Activated B cell treated with CpG ODN at 0.5 μM for 24 hours (primary cell): ENCODE measurements at regions not wholly inside any gene's neighbourhood (a gene's known extent, or its start where the extent isn't known, plus 50 kb on each side); places are given as distances from the start of the nearest gene placed in this dataset.
"Not testable (repeated sequence)": the region's sequence is repeated elsewhere in the genome, so short reads cannot be mapped to it uniquely, and the experiment has no call there.

ENCODE experiments used
- ATAC-seq: fragments of 200-7000 bp; cut with Tn5 transposase; one replicate; pipeline ENCODE4 v1.10.0; 2021; ENCODE audit warnings: low read depth, mild to moderate bottlenecking, moderate library complexity
- CTCF ChIA-PET: fragments of 350-600 bp; sonication (Branson Sonifier 250); formaldehyde crosslinking; loops from one replicate; lab custom pipeline; 2021; ENCODE audit warnings: antibody characterized with exemption; lab: Charles Lee
- POLR2A ChIA-PET: fragments of 350-600 bp; sonication (Branson Sonifier 250); formaldehyde crosslinking; loops from one replicate; lab custom pipeline; 2021; ENCODE audit warnings: antibody characterized with exemption; lab: Charles Lee
- DNase-seq: peaks from one replicate; pipeline ENCODE4 v3.0.0; 2022
- H3K27ac Mint-ChIP-seq: one replicate; pipeline ENCODE4 v1.8.0; 2020; ENCODE audit warnings: mixed read lengths
- H3K27me3 Mint-ChIP-seq: one replicate; pipeline ENCODE4 v1.8.0; 2021; ENCODE audit warnings: mixed read lengths
- H3K36me3 Mint-ChIP-seq: one replicate; pipeline ENCODE4 v1.8.0; 2021; ENCODE audit warnings: low read depth, mixed read lengths
- H3K4me1 Mint-ChIP-seq: one replicate; pipeline ENCODE4 v1.8.0; 2021; ENCODE audit warnings: mixed read lengths
- H3K4me3 Mint-ChIP-seq: one replicate; pipeline ENCODE4 v1.8.0; 2020; ENCODE audit warnings: mild to moderate bottlenecking, mixed read lengths
- H3K9me3 Mint-ChIP-seq: one replicate; pipeline ENCODE4 v1.8.0; 2020; ENCODE audit warnings: mixed read lengths
- intact Hi-C: fragments of 100-400 bp; cut with micrococcal nuclease; formaldehyde crosslinking; loops from one replicate; pipeline ENCODE4 v1.15.1; 2024
- TF ChIP-seq, protein P1 (sequence below): fragments of 200-600 bp; IDR thresholded peaks from one replicate; pipeline ENCODE4 v1.8.0; 2022; ENCODE audit warnings: antibody characterized with exemption, mild to moderate bottlenecking

DNA sequence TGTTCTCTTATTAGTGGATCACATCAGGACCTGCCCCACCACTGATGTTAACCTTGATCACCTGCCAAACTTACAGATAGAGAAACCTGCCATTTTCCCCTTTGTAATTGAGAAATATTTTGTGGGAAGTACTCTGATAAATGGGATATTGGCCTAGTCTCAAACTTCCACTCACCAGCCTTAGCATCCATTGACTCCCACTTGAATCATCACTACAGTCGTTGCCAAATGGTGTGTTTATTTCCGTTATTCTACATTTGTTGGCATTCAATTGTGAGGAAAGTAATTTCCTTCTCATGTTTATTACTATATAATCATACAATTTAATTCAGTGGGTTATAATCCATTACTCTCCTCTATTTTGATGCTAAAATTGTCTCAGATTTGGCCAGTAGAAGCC, 156.4 kb upstream of the CXCL13 start:
- no peaks in the 10 kb centered on the region for H3K4me1 Mint-ChIP-seq
- TF ChIP-seq, protein P1, sequence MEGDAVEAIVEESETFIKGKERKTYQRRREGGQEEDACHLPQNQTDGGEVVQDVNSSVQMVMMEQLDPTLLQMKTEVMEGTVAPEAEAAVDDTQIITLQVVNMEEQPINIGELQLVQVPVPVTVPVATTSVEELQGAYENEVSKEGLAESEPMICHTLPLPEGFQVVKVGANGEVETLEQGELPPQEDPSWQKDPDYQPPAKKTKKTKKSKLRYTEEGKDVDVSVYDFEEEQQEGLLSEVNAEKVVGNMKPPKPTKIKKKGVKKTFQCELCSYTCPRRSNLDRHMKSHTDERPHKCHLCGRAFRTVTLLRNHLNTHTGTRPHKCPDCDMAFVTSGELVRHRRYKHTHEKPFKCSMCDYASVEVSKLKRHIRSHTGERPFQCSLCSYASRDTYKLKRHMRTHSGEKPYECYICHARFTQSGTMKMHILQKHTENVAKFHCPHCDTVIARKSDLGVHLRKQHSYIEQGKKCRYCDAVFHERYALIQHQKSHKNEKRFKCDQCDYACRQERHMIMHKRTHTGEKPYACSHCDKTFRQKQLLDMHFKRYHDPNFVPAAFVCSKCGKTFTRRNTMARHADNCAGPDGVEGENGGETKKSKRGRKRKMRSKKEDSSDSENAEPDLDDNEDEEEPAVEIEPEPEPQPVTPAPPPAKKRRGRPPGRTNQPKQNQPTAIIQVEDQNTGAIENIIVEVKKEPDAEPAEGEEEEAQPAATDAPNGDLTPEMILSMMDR = no peak
- peaks cover 2% of the 10 kb centered on the region for H3K27me3 Mint-ChIP-seq
- H3K27ac Mint-ChIP-seq = no peak overlapping the region
- ATAC-seq (no peak), DNase-seq (no peak)
- ChIA-PET CTCF (no interaction called here), POLR2A (no interaction called here)
- H3K9me3 Mint-ChIP-seq = no peaks in the 10 kb centered on the region
- no peaks in the 10 kb centered on the region for H3K36me3 Mint-ChIP-seq
- intact Hi-C loops = no loop called here
- no peak overlapping the region for H3K4me3 Mint-ChIP-seq

DNA sequence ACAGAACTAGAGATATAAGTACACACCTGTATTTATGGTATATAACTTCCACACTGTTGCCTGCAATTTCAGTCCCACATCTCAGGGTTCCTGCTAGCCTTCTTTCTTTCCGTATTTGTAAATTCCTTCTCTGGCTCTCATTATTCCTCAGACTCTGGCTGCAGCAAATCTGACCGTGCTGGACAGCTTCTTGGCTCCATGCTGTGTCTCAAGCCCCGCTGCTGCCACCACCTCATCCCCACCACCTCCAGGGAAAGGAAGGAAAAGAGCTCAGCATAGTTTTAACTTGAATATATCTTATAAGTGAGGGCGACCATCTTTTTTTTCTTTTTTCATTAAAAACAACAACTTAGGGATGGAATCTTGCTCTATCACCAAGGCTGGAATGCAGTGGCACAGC, 155.6 kb upstream of the CXCL13 start:
- Mint-ChIP-seq H3K9me3 (no peaks in the 10 kb centered on the region), H3K36me3 (no peaks in the 10 kb centered on the region), H3K27me3 (peaks cover 2% of the 10 kb centered on the region), H3K4me3 (no peak overlapping the region), H3K27ac (no peak overlapping the region), H3K4me1 (no peaks in the 10 kb centered on the region)
- ChIA-PET POLR2A (no interaction called here), CTCF (no interaction called here)
- ATAC-seq = no peak
- TF ChIP-seq, protein P1 = no peak
- DNase-seq = no peak
- intact Hi-C loops = no loop called here

DNA sequence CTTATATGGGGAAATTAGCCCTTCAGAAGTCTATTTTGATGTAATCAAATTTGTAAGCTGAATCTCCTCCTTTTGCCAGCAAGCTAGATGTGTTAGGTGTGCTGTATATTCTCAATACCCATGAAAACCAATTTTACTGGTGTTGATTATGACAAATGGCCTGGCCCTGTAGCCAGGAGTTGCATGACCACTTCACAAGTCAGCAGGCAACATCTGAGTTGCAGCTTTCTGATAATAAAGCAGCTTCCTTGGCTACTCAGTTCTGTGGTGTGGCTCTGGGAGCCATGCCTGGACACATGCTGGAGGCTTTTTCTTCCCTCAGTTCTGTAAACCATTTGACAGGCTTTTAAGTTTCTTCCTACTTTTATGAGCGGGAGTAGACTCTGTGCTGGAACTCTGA, 154.1 kb upstream of the CXCL13 start:
- H3K27ac Mint-ChIP-seq = no peak overlapping the region
- ATAC-seq (no peak), DNase-seq (no peak)
- TF ChIP-seq, protein P1 = no peak
- CTCF ChIA-PET = interaction anchor here (1.1 kb wide), 1 partner anchor 149 kb away, joined by 3 read pairs; no protein-coding TSS in a partner anchor
- H3K36me3 Mint-ChIP-seq = no peaks in the 10 kb centered on the region
- H3K4me1 Mint-ChIP-seq = no peaks in the 10 kb centered on the region
- POLR2A ChIA-PET = no interaction called here
- H3K9me3 Mint-ChIP-seq = peaks cover 2% of the 10 kb centered on the region
- H3K4me3 Mint-ChIP-seq = no peak overlapping the region
- H3K27me3 Mint-ChIP-seq = no peaks in the 10 kb centered on the region
- intact Hi-C loops = no loop called here

DNA sequence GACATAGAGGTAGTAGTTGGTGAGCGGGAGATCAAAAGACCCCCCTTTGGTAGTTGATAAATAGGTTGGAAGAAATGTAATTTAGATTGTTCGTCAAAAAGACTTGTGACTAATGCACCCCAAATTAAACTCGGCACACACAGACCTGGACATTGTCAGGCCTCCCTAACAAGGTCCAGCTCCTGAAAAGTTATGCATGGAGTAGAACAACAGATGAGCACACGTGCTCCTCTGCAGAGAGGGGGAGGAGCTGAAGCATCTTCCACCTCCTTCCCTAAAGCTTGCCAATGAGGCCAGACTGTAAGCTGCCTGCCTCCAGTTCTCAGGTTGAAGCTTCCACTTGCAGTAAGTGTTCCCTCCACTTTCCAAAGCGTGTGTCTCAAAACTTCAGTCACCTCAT, 153.5 kb upstream of the CXCL13 start:
- H3K4me1 Mint-ChIP-seq, intact Hi-C loops, POLR2A ChIA-PET, H3K27me3 Mint-ChIP-seq, ATAC-seq, H3K9me3 Mint-ChIP-seq, H3K36me3 Mint-ChIP-seq, DNase-seq, H3K4me3 Mint-ChIP-seq, H3K27ac Mint-ChIP-seq: not testable (repeated sequence)
- CTCF ChIA-PET = interaction anchor here (1.1 kb wide), 1 partner anchor 149 kb away, joined by 3 read pairs; no protein-coding TSS in a partner anchor

DNA sequence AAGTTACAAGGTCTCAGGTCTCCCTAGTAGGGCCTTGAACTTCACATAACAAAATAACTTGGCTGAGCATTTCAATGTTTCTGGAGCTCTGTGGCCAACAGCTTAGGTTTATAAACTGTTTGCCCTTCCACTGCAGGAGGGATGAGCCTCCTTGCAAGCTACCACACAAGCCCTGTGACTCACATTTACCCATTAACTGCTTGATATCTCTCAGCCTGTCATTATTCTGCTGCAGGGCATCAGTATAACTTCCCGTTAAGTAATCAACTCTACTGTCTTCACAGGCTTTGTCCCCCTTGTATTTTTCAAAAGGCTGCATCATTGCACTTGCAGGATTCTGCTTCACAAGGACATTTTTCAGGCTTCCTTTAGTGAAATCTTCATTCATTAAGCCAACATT, 151.7 kb upstream of the CXCL13 start:
- no peaks in the 10 kb centered on the region for H3K4me1 Mint-ChIP-seq
- TF ChIP-seq, protein P1 = no peak
- no peak for ATAC-seq
- no peaks in the 10 kb centered on the region for H3K36me3 Mint-ChIP-seq
- peaks cover 7% of the 10 kb centered on the region for H3K9me3 Mint-ChIP-seq
- CTCF ChIA-PET = no interaction called here
- DNase-seq = no peak
- intact Hi-C loops = no loop called here
- no peak overlapping the region for H3K4me3 Mint-ChIP-seq
- H3K27me3 Mint-ChIP-seq = no peaks in the 10 kb centered on the region
- no peak overlapping the region for H3K27ac Mint-ChIP-seq
- POLR2A ChIA-PET = no interaction called here

DNA sequence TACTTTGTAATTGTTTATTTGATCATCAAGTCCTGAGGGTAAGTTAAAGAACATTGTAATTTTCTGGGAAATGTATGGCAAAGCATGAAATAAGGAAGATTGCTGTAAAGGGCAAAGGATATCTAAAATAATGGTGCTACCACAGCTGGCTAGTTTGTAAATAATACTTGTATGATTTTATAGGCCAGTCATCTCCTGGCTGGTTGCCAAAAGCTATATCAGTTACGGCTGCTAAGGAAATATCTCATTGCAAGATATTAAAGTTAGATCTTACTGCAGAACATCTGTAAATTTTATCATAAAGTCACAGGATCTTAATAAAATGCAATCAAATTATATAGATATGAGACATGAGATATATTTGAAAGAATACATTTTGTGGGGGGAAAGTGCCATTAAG, 150.8 kb upstream of the CXCL13 start:
- H3K4me3 Mint-ChIP-seq = no peak overlapping the region
- no peak for DNase-seq
- ATAC-seq = no peak
- TF ChIP-seq, protein P1 = no peak
- POLR2A ChIA-PET = no interaction called here
- H3K27me3 Mint-ChIP-seq = no peaks in the 10 kb centered on the region
- peaks cover 9% of the 10 kb centered on the region for H3K9me3 Mint-ChIP-seq
- no peaks in the 10 kb centered on the region for H3K4me1 Mint-ChIP-seq
- CTCF ChIA-PET = no interaction called here
- H3K27ac Mint-ChIP-seq = no peak overlapping the region
- intact Hi-C loops = no loop called here
- H3K36me3 Mint-ChIP-seq = no peaks in the 10 kb centered on the region

DNA sequence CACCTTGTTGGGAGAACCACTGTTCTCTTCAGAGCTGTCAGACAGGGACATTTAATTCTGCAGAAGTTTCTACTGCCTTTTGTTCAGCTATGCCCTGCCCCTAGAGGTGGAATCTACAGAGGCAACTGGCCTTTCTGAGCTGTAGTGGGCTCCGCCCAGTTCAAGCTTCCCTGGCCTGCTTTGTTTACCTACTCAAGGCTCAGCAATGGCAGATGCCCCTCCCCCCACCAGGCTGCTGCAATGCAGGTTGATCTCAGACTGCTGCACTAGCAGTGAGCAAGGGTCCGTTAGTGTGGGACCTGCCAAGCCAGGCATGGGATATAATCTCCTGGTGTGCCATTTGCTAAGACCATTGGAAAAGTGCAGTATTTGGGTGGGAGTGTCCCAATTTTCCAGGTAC, 141.5 kb upstream of the CXCL13 start:
- POLR2A ChIA-PET, H3K4me1 Mint-ChIP-seq, H3K27me3 Mint-ChIP-seq, H3K4me3 Mint-ChIP-seq, H3K36me3 Mint-ChIP-seq, H3K27ac Mint-ChIP-seq, ATAC-seq, DNase-seq, intact Hi-C loops, H3K9me3 Mint-ChIP-seq: not testable (repeated sequence)
- CTCF ChIA-PET = interaction anchor here (1.4 to 3.4 kb wide), 5 partner anchors 10 to 156 kb away, joined by 3 to 84 read pairs (median 15); no protein-coding TSS in a partner anchor
